Ovary (tissue), 7 donors: ENCODE measurements at regions not wholly inside any gene's neighbourhood (a gene's known extent, or its start where the extent isn't known, plus 50 kb on each side); places are given as distances from the start of the nearest gene placed in this dataset.

Source experiments
- DNase-seq, 5 donors: peaks; one replicate each; pipeline ENCODE4 v3.0.0-alpha.2; 2019 to 2020
- H3K27ac ChIP-seq, 2 donors: fragments of 200-600 bp; one replicate each; pipeline versions ENCODE4 v1.5.1 to v1.8.0; 2019 to 2022
- H3K27me3 ChIP-seq: fragments of 200-600 bp; one replicate; pipeline ENCODE4 v1.8.0; 2022
- H3K36me3 ChIP-seq: fragments of 200-600 bp; sonication (generic); one replicate; pipeline ENCODE4 v1.5.1; 2019
- H3K4me1 ChIP-seq: one replicate; pipeline ENCODE4 v1.8.1; 2013; ENCODE audit warnings: mild to moderate bottlenecking, moderate library complexity; ENCODE audit not compliant: insufficient read depth
- H3K4me3 ChIP-seq: fragments of 200-600 bp; sonication (generic); one replicate; pipeline ENCODE4 v1.5.1; 2017
- H3K9me3 ChIP-seq, 2 donors: fragments of 200-600 bp in 1 of 2; sonication (generic) in 1 of 2; one replicate each; pipeline versions ENCODE4 v1.5.1 to v1.8.1; 2013 to 2019; ENCODE audit warnings: mild to moderate bottlenecking in 1 of 2, moderate library complexity in 1 of 2
- EP300 ChIP-seq: sonication (generic); formaldehyde crosslinking; IDR thresholded peaks from one replicate; pipeline ENCODE4 v1.6.1; 2017; ENCODE audit warnings: antibody characterized with exemption
- POLR2A ChIP-seq: fragments of 450-650 bp; IDR thresholded peaks from one replicate; pipeline ENCODE4 v1.6.1; 2017; ENCODE audit warnings: antibody characterized with exemption, mild to moderate bottlenecking, moderate library complexity
- WGBS, 3 donors: extraction: QIAGEN DNeasy Blood & Tissue Kit in 1 of 3; methylation state at CpG; one replicate each; pipeline versions ENCODE4 v1.1.5 to v1.1.7; 2013 to 2017; 5-methylcytosine and 5-hydroxymethylcytosine counted together
- intact Hi-C, 4 donors: fragments of 100-400 bp; cut with DNase I; formaldehyde crosslinking; loops; one replicate each; pipeline versions ENCODE4 v1.11.0 to v1.15.1; 2022 to 2023
- TF ChIP-seq, protein P1 (sequence below), 3 donors: fragments of 450-650 bp in 2 of 3; fragments of 200-600 bp in 1 of 3; IDR thresholded peaks; one replicate each; pipeline versions ENCODE4 v1.5.1 to v1.8.0; 2016 to 2022; ENCODE audit warnings: antibody characterized with exemption in 3 of 3, mild to moderate bottlenecking in 1 of 3
- donor health status: DM: no; HTN: no; CAD: no; lungs with moderate emphysema.
- donor health status: DM: no; HTN: no; CAD: no.
- donor health status: Bipolar disorder and iron deficiency.
- donor health status: DM: no; HTN: no; CAD: no.
- donor health status: DM: yes; HTN: yes; CAD: no.

DNA sequence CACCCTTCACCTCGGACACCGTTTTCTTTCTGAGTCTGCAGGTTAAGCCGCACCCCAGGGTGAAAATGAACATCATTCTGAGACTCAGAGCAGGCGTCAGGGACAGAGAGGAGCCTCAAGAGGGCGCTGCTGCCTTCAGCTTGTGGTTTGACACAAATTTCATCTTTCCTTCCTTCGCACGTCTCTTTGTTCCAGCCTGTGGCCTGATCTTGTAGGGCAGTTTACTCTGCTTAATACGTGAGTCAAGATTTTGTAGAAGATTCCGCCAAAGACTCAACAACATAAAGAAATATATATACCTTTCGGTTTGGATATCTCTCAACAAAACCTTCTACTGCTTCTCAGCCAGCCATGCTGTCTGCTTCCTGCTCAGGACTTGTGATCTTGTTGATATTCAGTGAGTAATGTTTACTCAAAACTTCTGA, 329.3 kb upstream of the OR4E1 start:
- Histone ChIP-seq H3K36me3 (no peaks in the 10 kb centered on the region), H3K27me3 (no peaks in the 10 kb centered on the region), H3K4me1 (no peaks in the 10 kb centered on the region), H3K9me3 (no peaks in the 10 kb centered on the region), H3K4me3 (no peak overlapping the region), H3K27ac (no peak overlapping the region)
- 30 to 48% (median 39%) methylated on average over 10 of the region's 10 CpGs for WGBS, 3 donors
- intact Hi-C loops, result no loop called here
- no peak for DNase-seq
- TF ChIP-seq POLR2A (no peak), EP300 (no peak)
- TF ChIP-seq, protein P1, sequence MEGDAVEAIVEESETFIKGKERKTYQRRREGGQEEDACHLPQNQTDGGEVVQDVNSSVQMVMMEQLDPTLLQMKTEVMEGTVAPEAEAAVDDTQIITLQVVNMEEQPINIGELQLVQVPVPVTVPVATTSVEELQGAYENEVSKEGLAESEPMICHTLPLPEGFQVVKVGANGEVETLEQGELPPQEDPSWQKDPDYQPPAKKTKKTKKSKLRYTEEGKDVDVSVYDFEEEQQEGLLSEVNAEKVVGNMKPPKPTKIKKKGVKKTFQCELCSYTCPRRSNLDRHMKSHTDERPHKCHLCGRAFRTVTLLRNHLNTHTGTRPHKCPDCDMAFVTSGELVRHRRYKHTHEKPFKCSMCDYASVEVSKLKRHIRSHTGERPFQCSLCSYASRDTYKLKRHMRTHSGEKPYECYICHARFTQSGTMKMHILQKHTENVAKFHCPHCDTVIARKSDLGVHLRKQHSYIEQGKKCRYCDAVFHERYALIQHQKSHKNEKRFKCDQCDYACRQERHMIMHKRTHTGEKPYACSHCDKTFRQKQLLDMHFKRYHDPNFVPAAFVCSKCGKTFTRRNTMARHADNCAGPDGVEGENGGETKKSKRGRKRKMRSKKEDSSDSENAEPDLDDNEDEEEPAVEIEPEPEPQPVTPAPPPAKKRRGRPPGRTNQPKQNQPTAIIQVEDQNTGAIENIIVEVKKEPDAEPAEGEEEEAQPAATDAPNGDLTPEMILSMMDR (IDR thresholded peaks at IDR 0.05), result no peak

DNA sequence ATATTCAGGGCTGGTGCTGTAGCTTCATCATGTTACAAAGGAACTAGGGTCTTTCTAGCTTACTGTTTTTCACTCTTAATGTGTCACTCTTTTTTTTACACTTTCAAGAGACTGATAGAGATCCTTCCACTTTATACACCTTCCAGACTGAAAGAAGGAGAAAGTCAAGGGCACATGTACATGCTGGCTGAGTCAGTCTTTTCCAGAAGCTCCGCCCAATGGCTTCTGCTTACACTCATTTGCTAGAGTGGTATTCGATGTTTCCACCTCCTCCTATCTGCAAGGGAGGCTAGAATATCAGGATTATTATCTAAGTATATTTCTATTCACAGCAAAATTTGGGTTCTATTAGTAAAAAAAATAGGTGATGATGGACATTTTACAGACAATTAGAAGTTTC, 325.8 kb upstream of the OR4E1 start:
- Histone ChIP-seq H3K27ac (no peak overlapping the region), H3K4me1 (no peaks in the 10 kb centered on the region), H3K9me3 (no peaks in the 10 kb centered on the region), H3K4me3 (no peak overlapping the region), H3K27me3 (no peaks in the 10 kb centered on the region), H3K36me3 (no peaks in the 10 kb centered on the region)
- no peak for DNase-seq
- TF ChIP-seq EP300, result no peak
- TF ChIP-seq, protein P1 (IDR thresholded peaks at IDR 0.05), result no peak
- no peak for TF ChIP-seq POLR2A
- intact Hi-C loops, result no loop called here
- 60 to 78% (median 65%) methylated on average over 2 of the region's 2 CpGs for WGBS, 3 donors

DNA sequence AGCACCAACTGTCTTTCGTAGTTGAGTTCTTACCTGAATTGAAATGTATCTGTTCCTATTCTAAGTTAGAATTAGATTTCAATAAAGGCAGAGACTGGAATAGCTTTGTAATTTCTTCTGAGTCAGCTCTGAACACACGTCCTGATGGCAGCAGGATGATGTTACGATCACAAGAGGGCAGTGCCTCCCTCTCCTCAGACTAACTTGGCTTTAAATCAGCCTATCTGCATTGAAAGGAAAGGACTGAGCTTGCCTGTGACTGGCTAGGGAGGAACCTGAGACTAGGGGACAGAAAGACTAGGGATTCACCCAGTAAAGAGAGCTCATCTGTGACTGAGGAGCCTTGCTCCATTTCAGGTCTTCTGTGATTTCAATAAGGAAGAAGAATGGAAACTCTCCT, 323.7 kb upstream of the OR4E1 start:
- DNase-seq, result no peak
- Histone ChIP-seq H3K36me3 (no peaks in the 10 kb centered on the region), H3K4me3 (no peak overlapping the region), H3K27ac (no peak overlapping the region), H3K4me1 (no peaks in the 10 kb centered on the region), H3K9me3 (no peaks in the 10 kb centered on the region), H3K27me3 (no peaks in the 10 kb centered on the region)
- TF ChIP-seq EP300 (no peak), POLR2A (no peak)
- TF ChIP-seq, protein P1 (IDR thresholded peaks at IDR 0.05), result no peak
- intact Hi-C loops, result no loop called here
- WGBS, 3 donors, result 35 to 57% (median 42%) methylated on average over 3 of the region's 3 CpGs

DNA sequence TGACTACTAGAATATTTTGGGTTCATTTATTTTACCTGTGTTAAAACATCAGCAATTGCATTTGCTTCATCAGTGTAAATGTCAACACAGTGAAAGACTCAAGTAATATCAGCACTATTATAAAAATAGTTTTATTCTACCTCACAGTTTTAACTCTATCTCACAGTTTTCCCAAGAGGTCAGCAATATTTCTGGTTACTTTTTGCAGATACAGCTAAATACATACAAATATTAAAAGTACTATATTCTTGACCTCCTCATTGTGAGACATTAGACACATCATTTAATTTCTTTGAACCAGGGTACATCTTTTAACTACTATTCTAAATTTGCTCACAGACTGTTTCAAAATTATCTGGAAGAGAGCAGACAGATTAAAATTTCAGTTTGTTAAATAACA, 321.7 kb upstream of the OR4E1 start:
- TF ChIP-seq, protein P1 (IDR thresholded peaks at IDR 0.05), result no peak
- TF ChIP-seq EP300 (no peak), POLR2A (no peak)

DNA sequence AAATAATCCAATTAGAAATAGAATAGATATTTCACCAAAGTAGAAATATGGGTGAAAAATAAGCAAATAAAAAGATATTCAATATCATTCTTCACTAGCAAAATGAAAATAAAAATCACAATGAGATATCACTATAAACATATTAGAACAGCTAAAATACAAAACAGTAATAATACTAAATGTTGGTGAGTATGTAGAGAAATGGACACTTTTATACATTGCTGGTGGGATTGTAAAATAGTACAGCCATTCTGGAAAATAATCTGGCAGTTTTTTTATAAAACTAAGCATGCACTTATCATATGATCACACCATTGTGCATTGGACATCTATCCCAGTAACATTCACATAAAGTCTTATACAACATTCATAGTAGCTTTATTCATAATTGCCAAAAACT, 320.2 kb upstream of the OR4E1 start:
- H3K4me1 ChIP-seq, result no peaks in the 10 kb centered on the region
- TF ChIP-seq, protein P1 (IDR thresholded peaks at IDR 0.05), result no peak
- TF ChIP-seq POLR2A, result no peak
- TF ChIP-seq EP300, result no peak
- no peaks in the 10 kb centered on the region for H3K36me3 ChIP-seq
- DNase-seq, result no peak
- no peak overlapping the region for H3K4me3 ChIP-seq
- no peak overlapping the region for H3K27ac ChIP-seq
- no peaks in the 10 kb centered on the region for H3K9me3 ChIP-seq
- intact Hi-C loops, result no loop called here
- no peaks in the 10 kb centered on the region for H3K27me3 ChIP-seq

More for the DNA sequence above, 321.7 kb upstream of the OR4E1 start:
- Histone ChIP-seq H3K27me3 (no peaks in the 10 kb centered on the region), H3K9me3 (no peaks in the 10 kb centered on the region), H3K4me3 (no peak overlapping the region), H3K36me3 (no peaks in the 10 kb centered on the region), H3K27ac (no peak overlapping the region), H3K4me1 (no peaks in the 10 kb centered on the region)
- DNase-seq, result no peak
- intact Hi-C loops, result no loop called here
